ENCODE measurements at regions not wholly inside any gene's neighbourhood (a gene's known extent, or its start where the extent isn't known, plus 50 kb on each side); places are given as distances from the start of the nearest gene placed in this dataset.

- peaks cover 3 to 10% (median 6%) of the 10 kb centered on the region in 4 experiments; a peak in 4 of 7 replicates for H3K4me1 ChIP-seq (replicated peaks in 1 of 4; ENCODE audit: control insufficient read depth in 3 of 4, insufficient read depth in 4 of 4, low read length in 3 of 4)
- H3K4ac ChIP-seq (replicated peaks; ENCODE audit: insufficient read length, low read depth, low read length): no peak overlapping the region
- no peaks in the 10 kb centered on the region for H3K23me2 ChIP-seq (ENCODE audit: low read depth, low read length)
- POLR2A ChIA-PET (ENCODE audit: partially characterized antibody): no interaction called here
- H3K79me1 ChIP-seq (ENCODE audit: low read depth, low read length): no peaks in the 10 kb centered on the region
- FAIRE-seq (no peak), DNase-seq (ENCODE audit: low read depth in 1 of 2, low spot score in 2 of 2) (no peak)
- H2BK20ac ChIP-seq (ENCODE audit: low read length): no peak overlapping the region
- no peak overlapping the region for H2BK12ac ChIP-seq (ENCODE audit: low read depth, low read length)
- H3K14ac ChIP-seq (ENCODE audit: insufficient read length): no peak overlapping the region
- H3K36me3 ChIP-seq (ENCODE audit: control insufficient read depth in 2 of 4, insufficient read depth in 4 of 4, low read length in 3 of 4): no peaks in the 10 kb centered on the region
- H3K79me2 ChIP-seq (ENCODE audit: control insufficient read depth in 1 of 2, insufficient read depth in 2 of 2, low read length in 2 of 2): no peaks in the 10 kb centered on the region
- no peaks in the 10 kb centered on the region; a peak in 1 of 7 replicates for H3K27me3 ChIP-seq (replicated peaks in 1 of 4; ENCODE audit: control insufficient read depth in 3 of 4, extremely low read depth in 1 of 4, insufficient read depth in 3 of 4, low read length in 3 of 4)
- H3K18ac ChIP-seq (ENCODE audit: extremely low read depth, low read length): no peak overlapping the region
- H2BK15ac ChIP-seq (ENCODE audit: low read length): no peak overlapping the region
- H2AK5ac ChIP-seq (ENCODE audit: low read depth, low read length): no peak overlapping the region
- no peak overlapping the region for H3K27ac ChIP-seq (ENCODE audit: low read depth, low read length)
- H3K4me2 ChIP-seq (ENCODE audit: insufficient read depth in 1 of 2, low read depth in 2 of 2, low read length in 2 of 2): peak overlapping the region; percentile 14 to 24; a peak in 2 of 4 replicates
- no peak overlapping the region for H2AFZ ChIP-seq (ENCODE audit: low read length)
- peak overlapping the region in 1 of 4 experiments; percentile 12; a peak in 1 of 8 replicates for H3K4me3 ChIP-seq (ENCODE audit: extremely low read depth in 1 of 4, insufficient read depth in 2 of 4, low read depth in 3 of 4, low read length in 4 of 4)
- TF ChIP-seq SIX5 (IDR thresholded peaks at IDR 0.05; ENCODE audit: low read depth, low read length) (no peak), CTCF (IDR thresholded peaks at IDR 0.05; ENCODE audit: control extremely low read depth in 1 of 3, insufficient read depth in 1 of 3, low read depth in 1 of 3, low read length in 3 of 3) (peak; percentile 45 to 69 (median 59)), MAFK (IDR thresholded peaks at IDR 0.05; ENCODE audit: low read depth, low read length) (0 out of 2 replicates have a peak, but pooled peaks have one; percentile 15), RAD21 (IDR thresholded peaks at IDR 0.05 in 1 of 2, conservative IDR thresholded peaks at IDR 0.05 in 1 of 2; ENCODE audit: low read depth in 2 of 2, low read length in 2 of 2) (peak; percentile 63 to 66), EGR1 (IDR thresholded peaks at IDR 0.05; ENCODE audit: borderline replicate concordance, low read depth, low read length) (no peak)
- H3K56ac ChIP-seq (replicated peaks; ENCODE audit: insufficient read length, low read depth, low read length): no peak overlapping the region
- H4K5ac ChIP-seq (ENCODE audit: insufficient read length, low read depth, low read length): no peak overlapping the region
- no peaks in the 10 kb centered on the region for H4K20me1 ChIP-seq (replicated peaks in 1 of 2; ENCODE audit: control insufficient read depth in 1 of 2, insufficient read depth in 2 of 2, low read length in 2 of 2)
- no peak overlapping the region for H4K8ac ChIP-seq (ENCODE audit: extremely low read depth, insufficient read depth, low read length)
- no peak overlapping the region for H2BK5ac ChIP-seq (ENCODE audit: low read depth, low read length)
- no peaks in the 10 kb centered on the region; a peak in 1 of 4 replicates for H3K9me3 ChIP-seq (ENCODE audit: insufficient read depth in 2 of 2, low read depth in 1 of 2, low read length in 1 of 2)
- no peak overlapping the region for H4K91ac ChIP-seq (replicated peaks; ENCODE audit: insufficient read length, low read length)
- WGBS, 2 experiments (ENCODE audit: extremely low coverage in 1 of 2, insufficient coverage in 1 of 2, insufficient read length in 1 of 2, insufficient replicate concordance in 2 of 2, low coverage in 1 of 2, low lambda C conversion rate in 2 of 2, missing lambda C conversion rate in 1 of 2): 75% methylated on average over 4 of the region's 4 CpGs; no CpG with 5 or more reads in 1 of the 2 experiments
- no peak overlapping the region for H2BK120ac ChIP-seq (replicated peaks; ENCODE audit: low read depth, low read length)
- CTCF ChIA-PET (ENCODE audit: partially characterized antibody): interaction anchor here (0.9 to 2.0 kb wide), 4 partner anchors 9 to 164 kb away, joined by 3 to 6 read pairs (median 4); no protein-coding TSS in a partner anchor
- H3K9ac ChIP-seq (replicated peaks in 1 of 4; ENCODE audit: extremely low read depth in 1 of 4, low read depth in 3 of 4, low read length in 3 of 4): no peak overlapping the region
- H3K23ac ChIP-seq (ENCODE audit: insufficient read length): no peak overlapping the region
These were observed 879.9 kb upstream of the TENM4 start for GRCh38 chr11:80320765-80321164.

All from H1 (cell line).